ENCODE measurements at regions not wholly inside any gene's neighbourhood (a gene's known extent, or its start where the extent isn't known, plus 50 kb on each side); places are given as distances from the start of the nearest gene placed in this dataset.

- TF ChIP-seq CTCF (IDR thresholded peaks at IDR 0.05) (no peak), ATF3 (CRISPR knock-in tag; conservative IDR thresholded peaks at IDR 0.05) (no peak), FOXK1 (CRISPR knock-in tag; IDR thresholded peaks at IDR 0.05) (no peak), PREB (CRISPR knock-in tag; IDR thresholded peaks at IDR 0.05; ENCODE audit: borderline replicate concordance) (no peak), MYBL2 (CRISPR knock-in tag; IDR thresholded peaks at IDR 0.05) (no peak), CREB1 (CRISPR knock-in tag; IDR thresholded peaks at IDR 0.05) (no peak), MAX (CRISPR knock-in tag; IDR thresholded peaks at IDR 0.05) (no peak), ZNF232 (CRISPR knock-in tag; IDR thresholded peaks at IDR 0.05) (no peak), PRRX2 (CRISPR knock-in tag; IDR thresholded peaks at IDR 0.05) (no peak), NFYB (CRISPR knock-in tag; conservative IDR thresholded peaks at IDR 0.05; ENCODE audit: low read depth) (no peak)
Measured at GRCh38 chr10:108425283-108425964, 1260.9 kb upstream of the SORCS1 start.

Measured in WTC11 (cell line).